ENCODE measurements at regions not wholly inside any gene's neighbourhood (a gene's known extent, or its start where the extent isn't known, plus 50 kb on each side); places are given as distances from the start of the nearest gene placed in this dataset.

- no peak for TF ChIP-seq TRIM28 (IDR thresholded peaks at IDR 0.05; ENCODE audit: borderline replicate concordance, low read length)
- ChIA-PET CTCF (interaction anchor here (0.5 kb wide), 1 partner anchor 671 kb away, joined by 3 read pairs; no protein-coding TSS in a partner anchor), POLR2A (no interaction called here)
- no peaks in the 10 kb centered on the region for H3K36me3 ChIP-seq (ENCODE audit: control insufficient read depth in 2 of 2, insufficient read depth in 1 of 2, low read length in 2 of 2)
- no peak overlapping the region for H3K27ac ChIP-seq (ENCODE audit: extremely low read depth, low read depth, low read length)
- H3K9me3 ChIP-seq (ENCODE audit: control insufficient read depth, insufficient read depth, low read depth, low read length) = no peaks in the 10 kb centered on the region
- no peak overlapping the region for H3K4me3 ChIP-seq (ENCODE audit: low read depth, low read length)
- H3K4me1 ChIP-seq (ENCODE audit: control insufficient read depth, insufficient read depth, low read length) = no peaks in the 10 kb centered on the region
These were observed 262.7 kb downstream of the HAUS1 start for GRCh38 chr18:46366751-46367376.

GRCh38 chr18:46369323-46369722, 265.1 kb downstream of the HAUS1 start:
- POLR2A ChIA-PET = no interaction called here
- no peak overlapping the region for H3K27ac ChIP-seq (ENCODE audit: extremely low read depth, low read depth, low read length)
- no peaks in the 10 kb centered on the region for H3K9me3 ChIP-seq (ENCODE audit: control insufficient read depth, insufficient read depth, low read depth, low read length)
- H3K4me3 ChIP-seq (ENCODE audit: low read depth, low read length) = no peak overlapping the region
- TF ChIP-seq ZNF132 (tag by site-specific recombination; IDR thresholded peaks at IDR 0.05; ENCODE audit: borderline replicate concordance) = no peak
- TF ChIP-seq ZNF513 (tag by site-specific recombination; IDR thresholded peaks at IDR 0.05) = no peak
- TF ChIP-seq SP7 (tag by site-specific recombination; IDR thresholded peaks at IDR 0.05) = no peak
- TF ChIP-seq AEBP2 (tag by site-specific recombination; IDR thresholded peaks at IDR 0.05; ENCODE audit: borderline replicate concordance) = no peak
- no peak for TF ChIP-seq ZEB2 (tag by site-specific recombination; IDR thresholded peaks at IDR 0.05)
- no peak for TF ChIP-seq ZNF585B (tag by site-specific recombination; IDR thresholded peaks at IDR 0.05)
- no peak for TF ChIP-seq ZNF600 (tag by site-specific recombination; IDR thresholded peaks at IDR 0.05)
- TF ChIP-seq ZFP41 (tag by site-specific recombination; IDR thresholded peaks at IDR 0.05; ENCODE audit: borderline replicate concordance) = no peak
- TF ChIP-seq ZNF654 (tag by site-specific recombination; IDR thresholded peaks at IDR 0.05; ENCODE audit: low read depth) = no peak
- no peak for TF ChIP-seq ZNF169 (tag by site-specific recombination; IDR thresholded peaks at IDR 0.05)
- no peaks in the 10 kb centered on the region for H3K4me1 ChIP-seq (ENCODE audit: control insufficient read depth, insufficient read depth, low read length)
- CTCF ChIA-PET = interaction anchor here (1.5 kb wide), 1 partner anchor 88 kb away, joined by 8 read pairs; no protein-coding TSS in a partner anchor
- no peaks in the 10 kb centered on the region for H3K36me3 ChIP-seq (ENCODE audit: control insufficient read depth in 2 of 2, insufficient read depth in 1 of 2, low read length in 2 of 2)

GRCh38 chr18:46370898-46371297, 266.7 kb downstream of the HAUS1 start:
- H3K4me1 ChIP-seq (ENCODE audit: control insufficient read depth, insufficient read depth, low read length) = no peaks in the 10 kb centered on the region
- ChIA-PET CTCF (interaction anchor here (0.7 to 0.9 kb wide), 2 partner anchors 141 to 198 kb away, joined by 3 read pairs; no protein-coding TSS in a partner anchor), POLR2A (no interaction called here)
- no peaks in the 10 kb centered on the region for H3K9me3 ChIP-seq (ENCODE audit: control insufficient read depth, insufficient read depth, low read depth, low read length)
- no peak overlapping the region for H3K27ac ChIP-seq (ENCODE audit: extremely low read depth, low read depth, low read length)
- no peak overlapping the region for H3K4me3 ChIP-seq (ENCODE audit: low read depth, low read length)
- H3K36me3 ChIP-seq (ENCODE audit: control insufficient read depth in 2 of 2, insufficient read depth in 1 of 2, low read length in 2 of 2) = no peaks in the 10 kb centered on the region
- no peak for TF ChIP-seq ZNF600 (tag by site-specific recombination; IDR thresholded peaks at IDR 0.05)
- no peak for TF ChIP-seq ZNF280C (tag by site-specific recombination; IDR thresholded peaks at IDR 0.05)
- no peak for TF ChIP-seq ZNF155 (tag by site-specific recombination; IDR thresholded peaks at IDR 0.05)
- TF ChIP-seq ZBTB10 (tag by site-specific recombination; IDR thresholded peaks at IDR 0.05) = no peak
- TF ChIP-seq OSR2 (tag by site-specific recombination; IDR thresholded peaks at IDR 0.05) = no peak
- no peak for TF ChIP-seq ZBTB6 (tag by site-specific recombination; IDR thresholded peaks at IDR 0.05)
- TF ChIP-seq ZFP41 (tag by site-specific recombination; IDR thresholded peaks at IDR 0.05; ENCODE audit: borderline replicate concordance) = no peak
- TF ChIP-seq ZNF362 (tag by site-specific recombination; IDR thresholded peaks at IDR 0.05) = no peak
- TF ChIP-seq SP2 (tag by site-specific recombination; IDR thresholded peaks at IDR 0.05) = no peak
- TF ChIP-seq SALL2 (tag by site-specific recombination; IDR thresholded peaks at IDR 0.05; ENCODE audit: borderline replicate concordance) = no peak
- TF ChIP-seq ZNF19 (tag by site-specific recombination; IDR thresholded peaks at IDR 0.05; ENCODE audit: low read depth) = no peak
